GM18519 (cell line): ENCODE measurements at regions not wholly inside any gene's neighbourhood (a gene's known extent, or its start where the extent isn't known, plus 50 kb on each side); places are given as distances from the start of the nearest gene placed in this dataset.
"Not testable (repeated sequence)": the region's sequence is repeated elsewhere in the genome, so short reads cannot be mapped to it uniquely, and the experiment has no call there.

ENCODE experiments used
- ATAC-seq: cut with Tn5 transposase; IDR thresholded peaks from one replicate; pipeline ENCODE4 v1.9.1; 2021; ENCODE audit warnings: mild to moderate bottlenecking, moderate library complexity; ENCODE audit not compliant: unreplicated experiment, low FRiP score

- ATAC-seq, result no peak
These were observed 102.8 kb downstream of the ETS2 start for GRCh38 chr21:38908537-38908936.

DNA sequence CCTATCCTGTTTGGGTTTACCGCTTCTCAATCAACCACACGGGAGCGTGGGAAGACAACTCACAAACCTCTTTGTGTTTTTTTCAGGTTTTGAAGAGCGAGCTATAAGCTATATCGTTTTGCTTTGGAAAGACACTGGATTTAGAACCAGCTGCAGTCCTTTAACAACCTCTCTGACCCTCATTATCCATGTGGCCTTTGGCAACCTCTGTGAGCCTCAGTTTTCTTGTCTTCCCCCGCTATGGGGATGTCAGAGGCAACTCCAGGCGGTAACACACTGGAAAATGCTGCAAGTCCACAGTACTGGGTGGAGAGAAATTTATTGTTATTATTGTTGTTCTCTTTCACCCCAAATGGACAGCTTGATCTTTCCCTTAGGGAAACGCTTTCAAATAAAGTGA is 100.0 kb downstream of the ETS2 start:
- no peak for ATAC-seq

DNA sequence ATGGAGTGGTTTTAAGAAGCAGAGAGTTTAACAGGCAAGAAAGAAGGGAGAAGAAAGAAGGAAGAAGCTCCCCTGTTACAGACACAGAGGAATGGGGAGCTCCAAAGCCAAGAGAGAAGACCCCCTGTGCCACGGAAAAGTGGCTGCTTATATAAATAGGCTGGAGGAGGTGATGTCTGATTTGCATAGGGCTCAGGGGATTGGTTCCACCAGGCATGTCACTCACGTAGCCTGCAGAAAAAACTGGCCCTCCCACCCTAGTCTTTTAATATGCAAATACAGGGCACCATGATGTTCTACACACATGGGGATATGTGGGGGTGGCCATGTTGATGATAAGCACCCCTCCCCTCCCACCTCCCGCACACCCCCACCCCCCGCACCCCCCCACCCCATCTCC is 99.6 kb downstream of the ETS2 start:
- ATAC-seq, result no peak

GRCh38 chr21:38903690-38904139 is 98.0 kb downstream of the ETS2 start:
- ATAC-seq, result no peak

DNA sequence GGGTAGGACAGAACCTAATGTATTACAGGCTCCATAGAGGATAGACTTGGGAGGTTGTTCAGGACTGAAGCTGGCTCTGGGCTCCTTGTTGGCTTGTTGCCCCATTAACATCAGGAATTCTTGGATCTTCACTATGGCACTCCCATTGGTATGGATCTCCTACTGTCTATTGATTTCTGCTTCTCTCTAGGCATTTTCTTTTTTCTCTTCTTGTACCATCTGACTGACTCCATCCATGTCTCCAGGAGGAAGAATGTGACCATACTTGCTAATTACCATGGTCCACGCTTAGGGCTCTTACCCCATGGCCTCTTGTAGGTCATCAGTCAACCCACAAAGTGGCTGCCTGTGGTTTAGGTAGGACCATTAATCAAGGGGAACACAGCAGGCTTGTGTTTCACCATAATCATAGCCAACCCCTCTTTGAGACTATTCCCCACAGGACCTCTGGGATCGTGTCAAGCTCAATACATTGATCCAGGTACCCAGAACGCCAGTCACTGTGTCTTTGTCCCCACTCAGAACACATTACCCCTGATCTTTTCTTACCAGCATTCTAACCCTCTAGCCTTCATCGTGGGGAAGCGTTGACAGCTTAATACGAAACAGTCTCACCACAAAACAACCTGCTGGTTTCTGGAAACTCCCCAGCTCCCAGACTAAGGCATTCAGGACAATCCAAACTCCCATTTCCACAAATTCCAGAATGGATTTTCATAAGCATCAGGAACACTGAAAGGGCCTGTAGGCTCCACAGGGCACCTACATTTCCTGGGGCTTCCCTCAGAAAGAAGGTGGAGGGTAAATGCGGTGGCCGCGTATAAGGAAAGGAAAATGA is 97.1 kb downstream of the ETS2 start:
- ATAC-seq, result no peak

- no peak for ATAC-seq
These were observed 94.8 kb downstream of the ETS2 start for GRCh38 chr21:38900499-38900898.

DNA sequence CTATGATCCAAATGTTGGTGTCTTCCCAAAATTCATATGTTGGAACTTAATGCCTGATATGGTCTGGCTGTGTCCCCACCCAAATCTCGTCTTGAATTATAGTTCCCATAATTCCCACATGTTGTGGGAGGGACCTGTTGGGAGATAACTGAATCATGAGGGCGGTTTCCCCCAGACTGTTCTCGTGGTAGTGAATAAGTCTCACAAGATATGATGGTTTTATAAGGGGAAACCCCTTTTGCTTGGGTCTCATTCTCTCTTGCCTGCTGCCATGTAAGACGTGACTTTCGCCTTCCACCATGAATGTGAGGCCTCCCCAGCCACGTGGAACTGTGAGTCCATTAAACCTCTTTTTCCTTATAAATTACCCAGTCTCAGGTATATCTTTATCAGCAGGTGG is 94.3 kb downstream of the ETS2 start:
- not testable (repeated sequence) for ATAC-seq

GRCh38 chr21:38899277-38899947 is 93.7 kb downstream of the ETS2 start:
- no peak for ATAC-seq

DNA sequence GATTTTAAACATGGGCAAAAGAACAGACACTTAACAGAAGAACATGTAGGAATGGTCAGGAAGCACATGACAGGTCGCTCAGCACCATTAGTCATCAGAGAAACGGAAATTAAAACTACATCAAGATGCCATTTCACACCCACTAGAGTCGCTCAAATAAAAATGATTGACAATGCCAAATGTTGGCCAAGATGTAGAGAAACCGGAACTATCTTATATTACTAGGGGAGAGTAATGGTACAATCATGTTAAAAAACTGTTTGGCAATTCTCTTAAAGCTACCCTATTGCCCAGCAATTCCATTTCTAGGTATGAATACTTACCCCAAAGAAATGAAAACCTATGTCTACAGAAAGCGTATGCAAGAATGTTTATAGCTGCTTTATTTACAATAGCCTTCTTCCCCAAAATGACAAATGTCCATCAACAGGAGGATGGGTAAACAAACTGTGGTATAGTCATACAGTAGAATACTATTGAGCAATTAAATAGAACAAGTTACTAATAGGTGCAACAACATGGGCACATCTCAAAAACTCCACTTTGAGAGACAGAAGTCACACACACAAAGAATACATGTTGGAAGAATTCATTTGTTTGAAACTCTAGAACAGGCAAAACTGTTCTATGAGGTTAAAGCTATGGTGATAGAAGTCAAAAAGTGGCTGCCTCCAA is 92.8 kb downstream of the ETS2 start:
- ATAC-seq, result no peak

DNA sequence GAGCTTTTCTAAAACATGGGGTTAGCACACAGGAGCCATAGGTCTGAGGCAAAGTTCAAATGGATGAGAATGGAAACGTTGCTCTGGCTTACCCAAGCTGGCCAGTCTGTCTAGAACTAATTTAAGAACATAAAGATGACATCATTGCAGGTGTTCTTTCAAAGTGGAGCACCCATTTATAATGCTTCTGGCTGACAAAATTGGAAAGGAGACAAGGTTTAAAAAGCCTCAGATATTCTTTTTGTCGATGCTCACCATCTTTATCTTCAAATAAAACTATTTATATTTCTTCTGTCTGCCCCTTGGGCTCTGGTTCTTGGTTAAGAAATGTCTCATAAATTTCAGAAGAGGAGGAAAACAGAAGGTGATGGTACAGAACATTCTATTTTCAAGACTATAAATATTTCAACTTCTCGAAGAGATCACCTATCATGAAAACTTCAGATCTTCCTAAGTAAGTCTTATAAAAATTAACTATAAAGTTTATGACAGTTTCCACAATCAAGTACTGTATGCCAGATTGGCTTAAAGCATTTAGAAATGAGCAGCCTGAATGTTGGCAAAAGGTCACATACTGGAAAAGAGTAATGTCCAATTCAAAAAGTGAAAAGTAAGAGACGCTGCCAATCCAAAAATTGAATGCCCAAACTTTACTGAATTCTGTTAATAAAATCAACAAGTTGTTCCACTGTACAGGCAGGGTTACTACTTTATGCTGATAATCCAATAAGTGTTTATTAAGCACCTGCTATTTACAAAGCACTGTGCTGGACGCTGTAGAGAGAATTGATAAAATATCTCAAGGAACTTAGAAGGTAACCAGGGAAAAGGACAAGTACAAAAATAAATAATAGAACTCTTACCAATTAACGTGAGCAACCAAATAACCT is 92.0 kb downstream of the ETS2 start:
- no peak for ATAC-seq

DNA sequence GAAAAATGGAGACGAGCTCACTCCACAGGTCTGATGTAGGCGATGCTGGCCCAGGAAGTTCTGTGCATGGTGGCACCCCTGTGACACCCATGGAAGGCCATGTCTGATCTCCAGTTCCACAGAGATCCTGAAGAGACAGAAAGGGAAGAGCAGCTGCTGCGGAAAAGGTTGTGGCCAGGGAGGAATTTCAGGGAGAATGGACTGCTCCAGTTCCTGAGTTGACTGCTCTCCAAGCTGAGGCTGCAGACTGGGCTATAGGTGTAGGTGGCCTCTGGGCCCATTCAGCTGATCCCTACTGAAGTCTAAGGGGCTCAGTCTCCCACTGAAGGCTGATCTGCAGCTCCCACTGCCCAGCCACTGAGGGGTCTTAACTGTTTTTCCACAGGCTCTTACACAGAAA is 89.2 kb downstream of the ETS2 start:
- ATAC-seq, result no peak

- ATAC-seq, result no peak
These were observed 83.3 kb downstream of the ETS2 start for GRCh38 chr21:38888991-38889561.

DNA sequence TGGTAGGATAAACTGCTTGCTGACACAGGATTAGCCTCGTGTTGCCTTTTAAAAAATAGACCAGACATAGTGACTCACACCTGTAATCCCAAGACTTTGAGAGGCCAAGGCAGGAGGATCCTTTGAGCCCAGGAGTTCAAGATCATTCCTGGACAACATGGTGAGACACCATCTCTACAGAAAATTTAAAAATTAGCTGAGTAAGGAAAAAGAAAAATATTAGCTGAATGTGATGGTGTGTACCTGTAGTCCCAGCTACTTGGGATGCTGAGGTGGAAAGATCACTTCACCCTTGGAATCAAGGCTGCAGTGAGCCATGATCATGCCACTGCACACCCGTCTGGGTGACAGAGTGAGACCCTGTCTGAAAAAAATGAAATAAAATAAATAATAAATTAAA is 82.0 kb downstream of the ETS2 start:
- ATAC-seq, result no peak

- ATAC-seq, result no peak
These were observed 81.4 kb downstream of the ETS2 start for GRCh38 chr21:38887062-38887686.

DNA sequence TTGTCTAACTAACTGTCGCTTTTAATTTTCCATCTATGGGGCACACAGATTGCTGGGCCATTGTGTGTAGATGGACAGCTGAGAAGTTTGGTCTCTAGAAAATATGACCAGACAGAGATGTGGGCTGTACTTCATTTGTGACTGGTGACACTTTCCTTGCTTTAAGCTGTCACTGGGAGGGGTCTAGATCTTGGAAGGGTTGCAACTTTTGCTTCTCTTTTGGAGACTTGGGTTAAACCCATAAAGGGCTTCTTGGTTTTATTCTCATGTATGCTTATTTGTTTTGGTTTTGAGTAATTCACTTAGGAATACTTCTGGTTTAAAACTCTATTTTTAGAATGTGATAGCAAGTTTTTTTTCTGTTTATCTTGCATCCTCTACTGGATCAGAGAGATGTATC is 80.2 kb downstream of the ETS2 start:
- no peak for ATAC-seq

- ATAC-seq, result no peak
These were observed 78.7 kb downstream of the ETS2 start for GRCh38 chr21:38884440-38884839.

DNA sequence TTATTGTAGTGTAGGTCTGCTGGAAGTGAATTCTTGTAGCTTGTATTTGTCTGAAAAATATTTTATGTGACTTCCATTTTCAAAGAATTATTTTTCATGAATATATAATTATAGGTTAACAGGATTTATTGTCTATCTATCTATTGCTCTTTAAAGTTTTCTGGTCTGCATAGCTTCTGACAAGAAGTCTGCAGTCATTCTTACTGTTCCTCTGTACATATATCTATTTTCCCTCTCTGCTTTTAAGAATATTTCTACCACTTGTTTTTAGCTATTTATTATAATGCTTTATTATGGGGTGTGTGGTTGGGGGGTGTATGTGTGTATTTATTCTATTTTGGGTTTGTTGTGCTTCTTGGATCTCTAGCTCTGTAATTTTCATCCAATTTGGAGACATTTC is 77.4 kb downstream of the ETS2 start:
- ATAC-seq, result no peak

DNA sequence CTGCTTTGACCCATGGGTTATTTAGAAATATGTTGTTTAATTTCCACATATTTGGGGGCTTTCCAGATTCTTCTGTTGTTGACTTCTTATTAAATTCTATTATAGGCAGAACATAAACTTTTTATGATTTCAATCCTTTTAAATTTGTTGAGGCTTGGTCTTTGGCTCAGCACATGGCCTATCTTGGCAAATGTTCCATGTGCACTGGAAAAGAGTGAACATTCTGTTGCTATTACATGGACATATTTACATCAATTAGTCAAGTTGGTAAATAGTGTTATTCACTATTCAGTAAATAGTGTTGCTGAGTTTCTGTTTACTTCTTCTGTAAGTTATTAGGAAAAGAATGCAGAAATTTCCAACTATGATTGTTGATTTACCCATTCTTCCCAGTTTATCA is 75.4 kb downstream of the ETS2 start:
- no peak for ATAC-seq

DNA sequence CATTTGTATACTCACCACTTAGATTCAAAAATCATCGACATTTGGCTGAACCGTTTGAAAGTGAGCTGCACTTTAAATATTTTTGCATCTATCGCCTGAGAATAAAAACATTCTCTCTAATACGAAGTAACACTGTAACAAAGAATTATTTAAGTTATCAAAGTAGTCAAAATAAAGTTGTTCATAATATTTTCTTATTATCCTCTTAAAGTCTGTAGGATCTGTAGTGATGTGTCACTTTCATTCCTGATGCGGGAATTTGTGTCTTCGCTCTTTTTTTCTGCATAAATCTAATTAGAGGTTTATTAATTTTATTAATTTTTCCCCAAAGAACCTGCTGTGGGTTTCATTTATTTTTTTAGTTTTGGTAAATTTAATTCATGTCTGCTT is 74.8 kb downstream of the ETS2 start:
- no peak for ATAC-seq
